KMS-11 (cell line): ENCODE measurements at regions not wholly inside any gene's neighbourhood (a gene's known extent, or its start where the extent isn't known, plus 50 kb on each side); places are given as distances from the start of the nearest gene placed in this dataset.

ENCODE experiments used
- H2AFZ ChIP-seq: fragments of 200-600 bp; sonication (generic); 2 replicates; pipeline ENCODE4 v1.6.1; 2016; ENCODE audit warnings: antibody characterized with exemption, mixed run types, low read depth
- H3K27ac ChIP-seq: fragments of 200-600 bp; sonication (generic); 2 replicates; pipeline ENCODE4 v1.6.1; 2016; ENCODE audit warnings: mild to moderate bottlenecking, mixed run types
- H3K27me3 ChIP-seq: fragments of 200-600 bp; sonication (generic); 2 replicates; pipeline ENCODE4 v1.6.1; 2017; ENCODE audit warnings: mild to moderate bottlenecking, low read depth, mixed run types, moderate library complexity; ENCODE audit not compliant: insufficient read depth
- H3K36me3 ChIP-seq: fragments of 200-600 bp; sonication (generic); 2 replicates; pipeline ENCODE4 v1.6.1; 2017; ENCODE audit warnings: mild to moderate bottlenecking, mixed run types; ENCODE audit not compliant: insufficient read depth
- H3K4me1 ChIP-seq: fragments of 200-600 bp; sonication (generic); 2 replicates; pipeline ENCODE4 v1.6.1; 2016; ENCODE audit warnings: mild to moderate bottlenecking, low read depth, mixed run types; ENCODE audit not compliant: poor library complexity, severe bottlenecking
- H3K4me2 ChIP-seq: fragments of 200-600 bp; sonication (generic); 2 replicates; pipeline ENCODE4 v1.7.0; 2016; ENCODE audit warnings: mild to moderate bottlenecking, mixed run types
- H3K4me3 ChIP-seq: fragments of 200-600 bp; sonication (generic); IDR thresholded peaks from 2 replicates; pipeline ENCODE4 v1.6.1; 2017; ENCODE audit warnings: low read depth, low read length, mixed read lengths; ENCODE audit not compliant: insufficient read depth
- H3K79me2 ChIP-seq: fragments of 200-600 bp; sonication (generic); 2 replicates; pipeline ENCODE4 v1.6.1; 2016; ENCODE audit warnings: low read depth, mixed run types; ENCODE audit not compliant: insufficient read depth
- H3K9ac ChIP-seq: fragments of 200-600 bp; sonication (generic); 2 replicates; pipeline ENCODE4 v1.6.1; 2016; ENCODE audit warnings: mild to moderate bottlenecking, mixed run types
- H4K20me1 ChIP-seq: fragments of 200-600 bp; sonication (generic); 2 replicates; pipeline ENCODE4 v1.6.1; 2016; ENCODE audit warnings: mild to moderate bottlenecking, mixed run types; ENCODE audit not compliant: insufficient read depth
- CTCF ChIP-seq: fragments of 200-600 bp; sonication (generic); conservative IDR thresholded peaks from 2 replicates; pipeline ENCODE4 v1.6.1; 2017; ENCODE audit warnings: low read depth, mild to moderate bottlenecking, antibody characterized with exemption, low read length, moderate library complexity, mixed read lengths

GRCh38 chr9:89902450-89903140 lies 297.8 kb downstream of the GADD45G start:
- Histone ChIP-seq H3K4me3 (no peak overlapping the region), H4K20me1 (no peaks in the 10 kb centered on the region), H2AFZ (no peak overlapping the region), H3K4me1 (no peaks in the 10 kb centered on the region), H3K36me3 (no peaks in the 10 kb centered on the region), H3K9ac (no peak overlapping the region), H3K79me2 (no peaks in the 10 kb centered on the region), H3K4me2 (no peak overlapping the region), H3K27ac (no peak overlapping the region), H3K27me3 (no peaks in the 10 kb centered on the region)
- TF ChIP-seq CTCF, result no peak

DNA sequence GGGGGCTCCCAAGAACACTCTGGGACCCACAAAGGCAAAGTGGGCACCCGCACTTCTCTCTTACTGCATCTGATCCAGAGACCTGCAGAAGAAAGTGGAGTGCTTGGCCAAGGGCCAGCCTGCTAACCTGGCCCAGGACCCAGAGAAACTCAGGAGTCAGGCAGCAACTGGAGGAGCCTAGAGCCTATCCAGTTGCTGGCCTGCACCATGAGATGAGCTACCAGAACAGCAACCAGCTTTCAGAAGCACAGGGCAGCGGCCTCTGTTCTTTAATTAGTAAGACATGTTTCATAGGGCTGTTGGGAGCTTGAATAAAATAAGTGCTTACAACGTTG lies 298.3 kb downstream of the GADD45G start:
- Histone ChIP-seq H3K27ac (no peak overlapping the region), H4K20me1 (no peaks in the 10 kb centered on the region), H3K36me3 (no peaks in the 10 kb centered on the region), H2AFZ (no peak overlapping the region), H3K9ac (no peak overlapping the region), H3K27me3 (no peaks in the 10 kb centered on the region), H3K79me2 (no peaks in the 10 kb centered on the region), H3K4me2 (no peak overlapping the region), H3K4me3 (no peak overlapping the region), H3K4me1 (no peaks in the 10 kb centered on the region)
- no peak for TF ChIP-seq CTCF

DNA sequence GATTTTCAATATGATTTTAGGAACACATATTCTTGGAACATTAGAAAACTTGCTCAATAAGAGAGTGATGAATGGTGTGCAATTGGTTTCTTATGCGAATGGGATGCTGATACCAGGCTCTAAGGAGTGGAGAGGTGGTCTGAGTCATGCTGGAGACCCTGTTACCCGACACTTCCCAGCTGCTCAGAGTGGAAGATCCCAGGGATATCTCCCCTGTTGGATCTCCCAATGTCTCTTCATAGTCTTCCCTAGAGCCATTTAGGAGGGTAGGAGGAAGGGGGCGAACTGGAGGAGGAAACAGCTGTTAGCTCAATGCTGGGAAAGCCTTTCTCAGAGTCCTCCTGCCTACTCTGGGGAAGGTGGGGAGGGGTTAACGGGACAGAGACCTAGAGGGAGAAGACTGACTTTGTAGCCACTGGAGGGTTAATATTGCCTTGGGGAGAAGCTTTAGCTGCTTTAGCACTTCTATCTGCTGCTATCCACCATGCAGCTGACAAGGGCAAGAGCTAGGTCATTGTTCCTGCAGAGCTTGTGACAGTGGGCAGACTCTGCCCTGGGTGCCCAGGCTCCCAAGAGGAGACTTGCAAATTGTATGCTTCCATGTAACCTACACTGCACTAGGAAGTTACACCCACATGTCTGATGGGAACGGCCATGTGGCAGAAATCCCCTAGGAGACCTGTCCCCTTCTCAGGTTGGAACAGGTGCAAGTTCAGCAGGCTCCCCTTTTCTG lies 301.0 kb downstream of the GADD45G start:
- H3K36me3 ChIP-seq, result no peaks in the 10 kb centered on the region
- H2AFZ ChIP-seq, result no peak overlapping the region
- H3K27ac ChIP-seq, result no peak overlapping the region
- H3K9ac ChIP-seq, result no peak overlapping the region
- H3K27me3 ChIP-seq, result no peaks in the 10 kb centered on the region
- H3K4me3 ChIP-seq, result no peak overlapping the region
- H4K20me1 ChIP-seq, result no peaks in the 10 kb centered on the region
- no peaks in the 10 kb centered on the region for H3K79me2 ChIP-seq
- no peak overlapping the region for H3K4me2 ChIP-seq
- no peaks in the 10 kb centered on the region for H3K4me1 ChIP-seq
- no peak for TF ChIP-seq CTCF

- no peak overlapping the region for H3K9ac ChIP-seq
- no peaks in the 10 kb centered on the region for H4K20me1 ChIP-seq
- no peak overlapping the region for H3K4me3 ChIP-seq
- H2AFZ ChIP-seq, result no peak overlapping the region
- no peak overlapping the region for H3K27ac ChIP-seq
- H3K79me2 ChIP-seq, result no peaks in the 10 kb centered on the region
- H3K27me3 ChIP-seq, result no peaks in the 10 kb centered on the region
- H3K4me2 ChIP-seq, result no peak overlapping the region
- no peaks in the 10 kb centered on the region for H3K36me3 ChIP-seq
- H3K4me1 ChIP-seq, result no peaks in the 10 kb centered on the region
- TF ChIP-seq CTCF, result no peak
These were observed 307.2 kb downstream of the GADD45G start for GRCh38 chr9:89911721-89912604.
